ENCODE measurements at regions not wholly inside any gene's neighbourhood (a gene's known extent, or its start where the extent isn't known, plus 50 kb on each side); places are given as distances from the start of the nearest gene placed in this dataset.

- no peak for TF ChIP-seq ZNF318 (IDR thresholded peaks at IDR 0.05; ENCODE audit: borderline replicate concordance in 1 of 2, low read depth in 1 of 2)
- TF ChIP-seq DPF2 (IDR thresholded peaks at IDR 0.05), result no peak
- TF ChIP-seq SRSF3 (IDR thresholded peaks at IDR 0.05; ENCODE audit: insufficient read depth, low read length), result no peak
- no peak for TF ChIP-seq E2F5 (CRISPR knock-in tag; IDR thresholded peaks at IDR 0.05)
- TF ChIP-seq MAFK (IDR thresholded peaks at IDR 0.05; ENCODE audit: low read length), result no peak
Observed at GRCh38 chr2:207354462-207354861, 175.3 kb upstream of the CREB1 start (continued).

All from K562 (cell line).